PC-9 (cell line): ENCODE measurements at regions not wholly inside any gene's neighbourhood (a gene's known extent, or its start where the extent isn't known, plus 50 kb on each side); places are given as distances from the start of the nearest gene placed in this dataset.

Source experiments
- CTCF ChIP-seq: fragments of 200-600 bp; sonication (generic); conservative IDR thresholded peaks from 2 replicates; pipeline ENCODE4 v1.6.1; 2017; ENCODE audit warnings: mixed run types, antibody characterized with exemption, mild to moderate bottlenecking, moderate library complexity
- EZH2 ChIP-seq: fragments of 200-600 bp; sonication (generic); IDR thresholded peaks from 2 replicates; pipeline ENCODE4 v1.8.0; 2017; ENCODE audit warnings: antibody characterized with exemption, low read depth

GRCh38 chr10:63976538-63976937 lies 455.3 kb downstream of the REEP3 start:
- TF ChIP-seq CTCF (peak; percentile 51; the same call in 1 of the 2 replicates), EZH2 (no peak)
